WERI-Rb-1 (cell line): ENCODE measurements at regions not wholly inside any gene's neighbourhood (a gene's known extent, or its start where the extent isn't known, plus 50 kb on each side); places are given as distances from the start of the nearest gene placed in this dataset.

Experiments used
- DNase-seq: peaks from one replicate; pipeline ENCODE4 v3.0.0-alpha.2; 2020
- H3K27ac ChIP-seq: fragments of 250-450 bp; sonication (Bioruptor Pico); 2 replicates; pipeline ENCODE4 v1.5.1; 2020; ENCODE audit warnings: mild to moderate bottlenecking, moderate library complexity
- H3K27me3 ChIP-seq: fragments of 250-450 bp; sonication (Bioruptor Pico); 2 replicates; pipeline ENCODE4 v1.5.1; 2021; ENCODE audit warnings: mild to moderate bottlenecking, low read depth, moderate library complexity; ENCODE audit not compliant: insufficient read depth, severe bottlenecking
- H3K36me3 ChIP-seq: fragments of 250-450 bp; sonication (Bioruptor Pico); 2 replicates; pipeline ENCODE4 v1.5.1; 2020; ENCODE audit warnings: mild to moderate bottlenecking, moderate library complexity
- H3K4me3 ChIP-seq: 2 replicates; pipeline ENCODE4 v1.5.1; 2011; ENCODE audit warnings: low read depth, mild to moderate bottlenecking, control low read depth, low read length
- H3K9me3 ChIP-seq: fragments of 250-450 bp; sonication (Bioruptor Pico); 2 replicates; pipeline ENCODE4 v1.5.1; 2021; ENCODE audit warnings: mild to moderate bottlenecking, moderate library complexity; ENCODE audit not compliant: severe bottlenecking
- CTCF ChIP-seq: IDR thresholded peaks from 2 replicates; pipeline ENCODE4 v1.5.1; 2011; ENCODE audit warnings: low read depth, mild to moderate bottlenecking, control low read depth, inconsistent platforms, low read length

- no peak overlapping the region for H3K4me3 ChIP-seq
- peak overlapping the region; percentile 40 for H3K27ac ChIP-seq
- TF ChIP-seq CTCF = no peak
- H3K9me3 ChIP-seq = no peaks in the 10 kb centered on the region
- peak; percentile 95 for DNase-seq
- H3K36me3 ChIP-seq = no peaks in the 10 kb centered on the region
- H3K27me3 ChIP-seq = no peaks in the 10 kb centered on the region
Measured at GRCh38 chr5:10856071-10856470, 95.0 kb upstream of the DAP start.

- no peak for TF ChIP-seq CTCF
- Histone ChIP-seq H3K4me3 (no peak overlapping the region), H3K9me3 (no peaks in the 10 kb centered on the region), H3K27me3 (no peaks in the 10 kb centered on the region), H3K36me3 (no peaks in the 10 kb centered on the region), H3K27ac (peak overlapping the region; percentile 22; the same call in 1 of the 2 replicates)
- peak; percentile 41 for DNase-seq
Measured at GRCh38 chr5:10854506-10855277, 93.7 kb upstream of the DAP start.

GRCh38 chr5:10853154-10853553 is 92.1 kb upstream of the DAP start:
- H3K27me3 ChIP-seq = no peaks in the 10 kb centered on the region
- no peak overlapping the region for H3K4me3 ChIP-seq
- no peak overlapping the region for H3K27ac ChIP-seq
- H3K9me3 ChIP-seq = peaks cover 4% of the 10 kb centered on the region
- TF ChIP-seq CTCF = no peak
- DNase-seq = no peak
- H3K36me3 ChIP-seq = no peaks in the 10 kb centered on the region

GRCh38 chr5:10849278-10849677 is 88.2 kb upstream of the DAP start:
- Histone ChIP-seq H3K36me3 (no peaks in the 10 kb centered on the region), H3K27me3 (no peaks in the 10 kb centered on the region), H3K27ac (no peak overlapping the region), H3K9me3 (peaks cover 18% of the 10 kb centered on the region), H3K4me3 (no peak overlapping the region)
- DNase-seq = no peak
- no peak for TF ChIP-seq CTCF

- no peak overlapping the region for H3K27ac ChIP-seq
- no peaks in the 10 kb centered on the region; the same call in 1 of the 2 replicates for H3K36me3 ChIP-seq
- H3K9me3 ChIP-seq = peaks cover 22% of the 10 kb centered on the region
- H3K27me3 ChIP-seq = no peaks in the 10 kb centered on the region
- no peak for DNase-seq
- H3K4me3 ChIP-seq = no peak overlapping the region
- no peak for TF ChIP-seq CTCF
Measured at GRCh38 chr5:10844016-10844415, 83.0 kb upstream of the DAP start.

- no peak for TF ChIP-seq CTCF
- DNase-seq = no peak
- Histone ChIP-seq H3K36me3 (no peaks in the 10 kb centered on the region; the same call in 1 of the 2 replicates), H3K27ac (no peak overlapping the region), H3K27me3 (no peaks in the 10 kb centered on the region), H3K4me3 (no peak overlapping the region), H3K9me3 (peaks cover 18% of the 10 kb centered on the region)
Measured at GRCh38 chr5:10842823-10843222, 81.8 kb upstream of the DAP start.
